HG03469 (cell line): ENCODE measurements at regions not wholly inside any gene's neighbourhood (a gene's known extent, or its start where the extent isn't known, plus 50 kb on each side); places are given as distances from the start of the nearest gene placed in this dataset.
"Not testable (repeated sequence)": the region's sequence is repeated elsewhere in the genome, so short reads cannot be mapped to it uniquely, and the experiment has no call there.

Experiments used
- ATAC-seq: cut with Tn5 transposase; IDR thresholded peaks from one replicate; pipeline ENCODE4 v1.9.1; 2021; ENCODE audit warnings: mild to moderate bottlenecking, moderate library complexity, moderate number of reproducible peaks; ENCODE audit not compliant: unreplicated experiment

GRCh38 chr9:118689280-118689679 lies 680.0 kb downstream of the BRINP1 start:
- ATAC-seq = no peak

GRCh38 chr9:118692613-118693012 lies 676.6 kb downstream of the BRINP1 start:
- no peak for ATAC-seq

- ATAC-seq = no peak
Measured at GRCh38 chr9:118693645-118694044, 675.6 kb downstream of the BRINP1 start.

- not testable (repeated sequence) for ATAC-seq
Measured at GRCh38 chr9:118695249-118695648, 674.0 kb downstream of the BRINP1 start.

GRCh38 chr9:118701985-118702384 lies 667.2 kb downstream of the BRINP1 start:
- ATAC-seq = no peak

DNA sequence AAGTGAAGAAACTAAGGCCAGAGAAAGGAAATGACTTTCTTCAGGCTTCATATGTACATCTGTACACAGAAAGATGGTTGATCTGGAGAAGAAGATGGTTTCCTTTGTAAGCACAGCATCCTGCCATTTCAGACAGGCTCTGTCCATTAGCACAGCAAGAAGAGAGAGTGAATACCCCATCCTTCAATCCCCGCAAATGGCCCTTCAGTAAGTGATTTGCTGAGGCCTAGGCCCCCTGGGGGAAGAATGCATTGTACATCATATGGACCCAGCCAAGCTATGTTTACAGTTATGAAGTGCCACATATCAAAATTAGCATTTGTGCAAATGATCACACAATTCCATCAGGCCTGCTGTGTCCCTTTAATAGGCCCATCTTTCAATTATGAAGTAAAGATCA lies 657.4 kb downstream of the BRINP1 start:
- ATAC-seq = no peak

DNA sequence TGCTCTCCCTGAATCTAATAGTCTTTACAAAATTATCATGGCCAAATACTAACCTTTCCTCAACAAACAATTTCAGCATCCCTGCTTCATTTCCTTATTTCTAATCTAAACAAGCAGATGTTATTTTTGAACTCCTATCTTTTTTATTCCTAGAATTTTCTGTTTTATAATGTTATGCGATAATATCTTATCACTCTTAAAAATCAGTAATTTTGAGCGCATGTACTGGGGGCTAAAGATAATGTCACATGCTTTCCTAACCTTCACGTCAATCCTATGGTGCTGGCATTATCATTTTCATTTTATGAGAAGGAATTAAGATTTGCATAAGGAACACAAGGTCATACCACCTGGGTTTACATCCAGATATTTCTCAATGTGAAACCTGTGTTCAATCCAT lies 648.0 kb downstream of the BRINP1 start:
- no peak for ATAC-seq

DNA sequence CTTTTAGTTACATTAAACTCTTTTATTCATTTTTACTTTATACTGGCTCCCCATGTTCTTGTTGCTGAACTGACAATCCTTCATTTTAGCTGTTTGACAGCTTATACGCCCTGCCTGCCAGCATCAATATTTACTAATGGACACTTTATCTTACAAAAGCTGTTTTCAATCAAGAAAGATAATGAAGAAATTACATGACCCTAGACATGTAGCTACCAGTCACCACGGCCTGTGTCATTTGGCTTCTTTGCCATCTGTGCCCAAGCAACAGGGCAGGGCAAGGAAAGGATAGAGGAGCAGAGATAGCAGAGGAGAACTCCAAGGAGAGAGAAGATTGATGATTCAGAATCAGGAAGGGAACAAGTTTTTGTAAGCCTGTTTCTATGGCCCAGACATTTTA lies 647.3 kb downstream of the BRINP1 start:
- ATAC-seq = no peak

- ATAC-seq = no peak
Measured at GRCh38 chr9:118729981-118730380, 639.3 kb downstream of the BRINP1 start.

DNA sequence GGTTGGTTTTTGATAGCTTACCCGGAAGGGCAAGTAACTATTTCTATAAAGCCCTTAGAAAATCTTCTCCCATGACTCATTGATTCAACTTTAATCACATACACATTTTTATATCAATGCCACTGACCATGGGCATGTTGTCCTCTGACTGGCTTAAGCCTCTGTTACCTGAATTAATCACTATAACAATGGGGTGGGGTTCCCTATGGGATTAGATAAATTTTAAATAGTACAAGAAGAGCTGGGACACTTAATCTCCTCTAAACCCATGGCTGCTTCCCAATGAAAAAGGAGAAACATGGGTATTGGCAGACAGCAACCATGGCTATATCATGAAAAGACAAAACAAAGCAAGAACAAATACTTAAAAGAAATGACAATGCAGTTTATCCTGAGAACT lies 636.2 kb downstream of the BRINP1 start:
- no peak for ATAC-seq

DNA sequence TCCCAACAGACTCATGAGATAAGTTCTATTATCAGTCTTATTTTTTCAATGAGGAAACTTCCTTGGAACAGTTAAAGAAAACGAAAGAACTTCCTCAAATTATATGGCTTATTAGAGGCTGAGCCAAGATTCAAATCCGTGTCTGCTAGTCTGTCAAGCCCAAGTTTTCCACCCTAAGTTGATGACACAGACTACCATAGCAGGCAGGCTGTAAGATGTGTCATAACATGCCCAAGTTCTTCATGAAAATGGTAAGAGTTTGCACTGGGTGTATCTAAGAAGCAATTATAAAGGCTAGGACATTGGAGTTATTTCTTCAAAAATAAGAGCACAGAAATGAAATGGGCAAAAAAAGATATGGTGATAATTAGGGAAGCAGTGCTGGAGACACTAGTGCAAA lies 634.5 kb downstream of the BRINP1 start:
- no peak for ATAC-seq

- no peak for ATAC-seq
Measured at GRCh38 chr9:118736406-118736805, 632.8 kb downstream of the BRINP1 start.

GRCh38 chr9:118751077-118751847 lies 618.0 kb downstream of the BRINP1 start:
- no peak for ATAC-seq

DNA sequence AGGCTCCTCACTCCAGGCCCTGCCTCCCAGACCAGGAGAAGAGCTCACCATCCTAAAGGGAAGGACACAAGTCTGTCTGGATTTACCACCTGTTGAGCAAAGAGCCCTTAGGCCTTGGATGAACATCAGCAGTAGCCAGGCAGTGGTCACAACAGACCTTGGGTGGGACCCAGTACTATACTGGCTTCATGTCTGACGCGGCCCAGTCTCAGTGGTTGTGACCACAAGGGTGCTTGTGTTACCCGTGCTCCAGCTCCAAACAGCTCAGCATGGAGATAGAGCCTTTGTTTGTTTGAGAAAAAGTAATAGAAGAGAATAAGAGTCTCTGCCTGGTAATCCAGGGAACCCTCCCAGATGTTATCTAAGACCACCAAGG lies 617.4 kb downstream of the BRINP1 start:
- no peak for ATAC-seq

DNA sequence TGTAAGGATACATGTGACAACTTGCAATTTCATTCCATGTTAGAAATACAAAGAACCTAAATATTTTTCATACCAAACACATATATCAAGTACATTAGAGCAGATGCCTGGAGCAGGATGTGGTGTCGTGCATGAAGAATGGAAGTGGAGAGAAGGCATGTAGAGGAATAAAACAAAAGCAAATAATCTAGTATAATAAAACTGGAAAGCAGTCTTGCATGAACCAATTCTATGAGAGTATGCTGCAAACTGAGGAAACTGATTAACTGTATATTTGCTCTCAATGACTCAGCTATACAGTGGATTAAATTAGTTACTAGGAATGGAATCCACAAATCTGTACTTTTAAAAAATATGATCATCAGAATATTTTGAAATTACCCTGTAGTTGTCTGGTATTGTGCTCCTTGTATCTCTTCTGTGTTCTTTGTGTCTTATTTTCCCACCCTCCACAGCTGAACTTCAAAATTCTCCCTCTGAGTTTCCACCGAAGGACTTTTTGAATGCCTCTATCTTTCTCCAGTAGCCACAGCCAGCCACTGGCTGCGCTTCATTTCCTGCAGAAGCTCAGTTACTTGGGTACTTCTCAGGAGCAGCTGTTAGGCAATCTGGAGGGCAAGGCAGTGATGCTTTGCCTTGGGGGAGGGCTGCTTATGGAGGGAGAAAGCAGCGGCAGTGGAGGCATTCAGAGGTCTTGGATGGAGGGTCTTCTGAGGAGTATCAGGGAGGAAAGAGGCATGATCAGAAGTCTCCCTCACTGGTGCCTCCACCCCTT lies 608.0 kb downstream of the BRINP1 start:
- no peak for ATAC-seq

- ATAC-seq = no peak
Measured at GRCh38 chr9:118767571-118767970, 601.7 kb downstream of the BRINP1 start.

DNA sequence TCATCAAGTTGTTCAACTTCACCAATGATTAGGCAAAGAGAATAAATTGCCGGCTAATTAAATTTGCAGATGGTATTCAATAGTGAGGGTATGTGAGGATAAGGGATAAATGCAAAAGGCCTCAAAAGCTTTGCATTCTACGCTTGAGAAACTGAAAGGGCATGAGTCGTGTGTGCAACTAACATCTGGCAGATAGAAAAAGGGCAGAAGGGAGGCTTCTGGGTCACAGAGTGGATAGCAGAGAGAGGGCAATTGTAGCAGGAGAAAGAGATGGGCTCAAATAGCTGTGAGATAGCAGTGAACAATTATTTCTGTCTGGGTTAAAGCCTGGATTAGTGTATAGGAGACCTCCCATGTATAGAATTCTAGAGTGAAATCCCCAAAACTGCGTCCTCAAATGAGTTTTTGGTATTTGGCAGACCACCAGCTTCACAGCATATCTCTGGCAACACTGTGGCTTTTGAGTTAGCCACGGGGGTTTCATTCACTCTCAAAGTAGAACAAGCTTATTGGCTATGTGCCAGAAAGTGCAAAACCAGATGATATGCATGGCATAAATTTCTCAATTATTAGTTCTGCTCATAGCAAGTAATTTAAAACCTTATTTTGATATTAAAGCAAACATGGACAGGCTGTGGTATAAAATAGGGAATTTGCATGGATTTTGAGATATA lies 586.3 kb downstream of the BRINP1 start:
- no peak for ATAC-seq

DNA sequence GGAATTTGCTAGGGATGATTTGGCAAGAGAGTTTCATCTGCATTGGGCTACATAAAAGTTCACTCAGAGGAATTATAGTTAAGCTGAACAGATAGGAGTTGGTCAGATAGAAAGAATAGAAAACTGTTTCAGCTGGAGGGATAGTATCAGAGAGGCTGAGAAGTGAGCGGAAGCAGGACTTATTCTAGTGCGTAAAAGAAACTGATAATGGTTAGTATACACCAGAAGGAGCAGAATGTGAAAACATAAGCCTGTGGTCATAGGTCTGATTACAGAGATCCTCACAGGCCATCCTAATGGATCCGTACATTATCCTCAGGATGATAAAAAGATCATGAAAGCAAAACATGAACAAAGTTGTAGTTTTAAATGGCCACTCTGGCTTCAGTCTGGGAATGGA lies 585.2 kb downstream of the BRINP1 start:
- ATAC-seq = no peak

DNA sequence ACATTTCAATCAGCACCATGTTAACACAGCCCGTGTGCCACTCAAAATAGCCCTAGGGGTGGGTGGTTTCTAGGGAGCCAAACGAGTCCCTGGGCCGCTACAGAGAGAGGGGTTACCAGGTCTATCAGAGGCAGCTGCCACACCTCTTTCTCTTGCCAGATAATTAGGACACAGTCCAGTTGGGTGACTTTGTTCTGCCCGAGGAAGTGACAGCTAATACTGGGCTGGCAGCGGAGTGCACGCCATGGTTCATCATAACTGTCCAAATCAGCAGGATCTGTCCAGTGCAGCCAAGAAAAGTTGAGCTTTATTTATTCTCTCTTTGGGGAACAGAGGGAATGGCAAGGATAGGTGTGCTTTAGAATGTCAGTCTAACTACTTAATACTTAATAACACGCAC lies 583.8 kb downstream of the BRINP1 start:
- ATAC-seq = no peak

GRCh38 chr9:118786877-118787276 lies 582.4 kb downstream of the BRINP1 start:
- no peak for ATAC-seq

DNA sequence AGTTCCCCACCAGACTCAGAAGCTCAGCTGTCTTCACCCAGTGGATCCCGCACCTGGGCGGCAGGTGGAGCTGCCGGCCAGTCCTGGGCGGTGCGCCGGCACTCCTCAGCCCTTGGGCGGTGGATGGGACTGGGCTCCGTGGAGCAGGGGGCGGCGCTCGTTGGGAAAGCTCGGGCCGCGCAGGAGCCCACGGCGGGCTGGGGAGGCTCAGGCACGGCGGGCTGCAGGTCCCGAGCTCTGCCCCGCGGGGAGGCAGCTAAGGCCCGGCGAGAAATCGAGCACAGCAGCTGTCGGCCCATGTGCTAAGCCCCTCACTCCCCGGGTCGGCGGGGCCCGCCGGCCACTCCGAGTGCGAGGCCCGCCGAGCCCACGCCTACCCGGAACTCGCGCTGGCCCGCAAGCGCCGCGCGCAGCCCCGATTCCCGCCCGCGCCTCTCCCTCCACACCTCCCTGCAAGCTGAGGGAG lies 560.0 kb downstream of the BRINP1 start:
- ATAC-seq = no peak

DNA sequence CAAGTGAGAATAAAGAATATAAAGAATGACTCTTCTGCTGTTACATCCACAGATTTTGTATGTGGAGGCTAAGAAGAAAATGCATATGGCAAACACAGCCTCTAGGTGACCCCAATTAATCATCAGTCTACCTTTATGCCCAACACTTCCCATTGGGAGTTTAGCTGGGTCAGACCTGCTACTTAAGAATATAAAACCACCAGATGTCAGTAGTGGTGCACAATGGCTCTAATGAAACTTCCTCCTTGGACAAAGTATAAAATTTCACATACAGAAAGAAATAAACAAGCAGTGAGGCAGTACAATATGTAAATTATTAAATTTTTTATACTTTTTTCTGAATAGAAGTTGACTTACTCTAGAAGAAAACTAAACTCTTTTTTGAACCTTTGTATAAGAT lies 539.9 kb downstream of the BRINP1 start:
- ATAC-seq = no peak
